Activated CD4-positive, alpha-beta T cell treated with anti-CD3 and anti-CD28 coated beads, Interleukin-2, amount 50 U/mL, for 48 hours (primary cell): ENCODE measurements at regions not wholly inside any gene's neighbourhood (a gene's known extent, or its start where the extent isn't known, plus 50 kb on each side); places are given as distances from the start of the nearest gene placed in this dataset.

Experiments
- DNase-seq, 2 experiments: peaks; one replicate each; pipeline ENCODE4 v3.0.0-alpha.2; 2020

DNA sequence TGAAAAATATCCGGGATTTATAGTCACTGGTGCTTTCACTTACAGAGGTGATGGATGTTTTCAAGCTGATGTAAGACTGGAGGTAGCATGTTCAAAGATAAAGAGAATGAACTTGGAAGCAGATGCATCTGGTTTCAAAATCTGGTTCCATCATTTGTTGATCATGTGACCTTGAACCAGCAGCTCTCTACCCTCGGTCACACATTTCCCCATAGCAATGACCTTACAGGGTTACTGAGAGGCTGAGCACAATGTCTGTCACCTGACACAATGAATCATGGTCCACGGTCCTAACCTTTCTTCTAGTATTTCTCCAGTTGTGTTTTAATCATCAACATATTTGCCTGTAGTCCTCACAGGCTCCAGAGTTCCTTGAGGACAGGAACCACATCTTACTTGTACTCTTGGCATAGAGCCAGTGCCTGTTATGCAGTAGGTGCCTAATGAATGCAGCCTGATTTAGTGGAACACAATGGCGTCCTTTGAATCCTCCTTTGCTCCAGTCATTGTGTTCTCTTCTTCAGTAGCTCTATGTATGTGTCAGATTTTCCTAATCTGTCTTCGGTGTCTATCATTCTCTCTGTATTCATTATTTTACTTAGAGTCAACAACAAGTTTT lies 667.3 kb downstream of the PTPRU start:
- DNase-seq: no peak

DNA sequence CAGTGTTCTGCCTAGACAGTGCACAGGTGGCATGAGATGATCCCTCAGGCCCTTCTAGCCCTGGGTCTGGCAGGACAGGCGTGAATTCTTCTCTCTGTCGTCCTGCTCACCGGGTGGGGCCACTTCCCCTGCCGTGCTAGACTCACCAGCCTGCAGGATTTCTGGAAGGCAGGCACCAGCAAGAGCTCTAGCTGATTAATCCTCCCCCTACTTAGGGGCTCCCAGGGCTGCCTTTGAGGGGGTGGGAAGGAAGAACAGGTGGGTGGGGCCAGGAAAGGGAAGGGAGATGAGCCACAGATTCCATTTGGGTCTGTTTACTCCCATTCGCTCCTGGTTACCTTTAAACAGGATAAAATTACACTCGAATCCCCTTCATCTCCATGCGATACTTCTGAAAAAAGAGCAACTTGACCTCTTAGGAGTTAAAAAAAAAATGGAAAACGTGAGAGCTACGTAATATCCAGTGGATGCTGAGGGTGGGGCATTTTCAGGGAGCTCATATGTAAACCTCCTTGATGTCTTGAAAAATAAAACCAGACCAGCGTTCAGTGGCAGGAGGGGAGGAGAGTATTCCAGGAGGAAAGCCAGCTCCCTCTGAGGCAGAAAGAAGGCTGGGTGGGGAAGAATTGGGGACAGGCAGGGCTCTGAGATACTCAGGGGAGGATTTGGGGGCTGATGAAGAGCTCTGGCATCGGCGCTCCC lies 665.5 kb downstream of the PTPRU start:
- DNase-seq: no peak

DNA sequence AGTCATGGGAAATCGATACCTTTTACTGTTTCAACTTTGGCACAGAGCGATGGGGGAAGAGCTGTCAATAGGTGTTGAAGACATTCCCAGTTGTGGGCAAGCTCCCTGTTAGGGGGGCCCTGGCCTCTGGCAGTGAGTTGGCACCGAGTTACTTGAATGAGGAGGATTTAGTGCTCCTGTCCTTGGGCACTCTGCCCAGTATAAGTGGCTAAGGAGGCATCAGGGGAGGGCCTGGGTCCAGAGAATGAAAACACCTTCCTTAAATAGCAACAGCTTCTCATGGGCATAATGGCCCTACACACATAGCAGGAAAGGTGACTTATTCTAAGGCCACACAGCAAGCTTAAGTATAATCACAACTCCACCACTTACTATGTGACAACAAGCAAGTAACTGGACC lies 664.4 kb downstream of the PTPRU start:
- no peak for DNase-seq

DNA sequence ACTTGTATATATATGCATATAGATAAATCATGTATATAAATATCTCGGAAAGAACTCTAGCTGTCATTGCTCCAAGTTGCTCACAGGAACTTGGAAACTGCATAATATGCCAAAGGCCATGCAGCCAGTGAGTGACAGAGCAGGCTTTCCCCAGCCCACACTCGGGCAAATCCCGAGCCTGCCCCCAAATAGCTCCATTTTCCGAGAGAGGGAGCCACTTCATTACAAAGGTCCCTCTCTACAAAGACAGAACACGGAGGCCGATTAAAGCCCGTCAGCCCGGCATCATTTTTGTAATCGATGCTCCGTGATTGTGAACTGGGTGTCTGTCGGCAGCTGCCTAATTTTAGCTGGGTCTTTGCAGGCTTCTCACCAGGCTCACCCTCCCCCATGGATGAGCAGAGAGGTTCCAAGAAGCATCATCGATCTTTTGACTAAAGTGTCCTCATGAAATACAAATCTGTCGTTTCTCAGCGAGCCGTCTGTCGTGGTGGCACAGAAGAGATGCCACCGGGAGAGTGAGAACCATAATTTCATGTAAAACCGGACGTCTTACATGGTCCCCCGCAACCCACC lies 663.9 kb downstream of the PTPRU start:
- no peak for DNase-seq

DNA sequence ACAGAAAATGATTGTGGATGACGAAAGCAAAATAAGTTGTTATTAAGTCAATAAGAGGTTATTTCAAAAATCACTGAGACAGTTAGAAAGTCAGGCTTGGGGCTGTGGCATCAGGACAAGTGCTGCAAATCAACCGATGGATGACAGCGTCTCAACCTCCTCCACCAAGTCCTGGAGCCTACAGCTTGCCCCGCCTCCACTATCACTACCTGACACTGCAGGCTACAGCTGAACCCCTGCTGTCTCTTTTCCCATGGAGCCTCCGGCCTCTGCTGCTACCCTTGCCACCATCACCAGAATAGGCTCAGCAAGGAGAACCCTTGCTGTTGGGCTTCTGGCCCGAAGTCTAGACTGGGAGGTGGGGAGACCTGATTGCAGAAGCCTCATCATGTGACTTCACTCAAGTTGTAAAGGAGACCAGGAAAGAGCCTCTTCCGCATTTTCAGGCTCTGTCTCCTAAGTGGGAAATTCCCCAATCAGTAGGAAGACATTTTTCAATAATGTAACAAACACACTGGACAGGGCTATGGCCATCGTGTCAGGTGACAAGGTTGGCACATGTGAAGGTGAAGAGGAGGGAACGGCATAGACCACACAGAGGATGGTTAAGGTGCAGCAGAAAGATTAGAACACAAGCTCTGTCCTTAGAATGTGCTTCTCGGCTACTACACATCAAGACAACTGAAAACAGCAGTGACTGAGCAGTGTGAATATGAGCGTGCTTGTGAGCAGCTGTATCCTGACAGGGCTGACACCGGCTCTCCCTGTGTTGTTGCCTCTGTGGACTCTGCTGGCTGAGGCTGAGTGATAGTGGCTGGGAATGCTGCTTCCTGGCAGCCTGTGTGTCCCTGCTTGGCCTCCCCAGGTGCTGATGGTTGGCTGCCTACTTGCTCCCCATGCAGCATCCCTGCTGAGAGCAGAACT lies 660.7 kb downstream of the PTPRU start:
- DNase-seq: no peak

DNA sequence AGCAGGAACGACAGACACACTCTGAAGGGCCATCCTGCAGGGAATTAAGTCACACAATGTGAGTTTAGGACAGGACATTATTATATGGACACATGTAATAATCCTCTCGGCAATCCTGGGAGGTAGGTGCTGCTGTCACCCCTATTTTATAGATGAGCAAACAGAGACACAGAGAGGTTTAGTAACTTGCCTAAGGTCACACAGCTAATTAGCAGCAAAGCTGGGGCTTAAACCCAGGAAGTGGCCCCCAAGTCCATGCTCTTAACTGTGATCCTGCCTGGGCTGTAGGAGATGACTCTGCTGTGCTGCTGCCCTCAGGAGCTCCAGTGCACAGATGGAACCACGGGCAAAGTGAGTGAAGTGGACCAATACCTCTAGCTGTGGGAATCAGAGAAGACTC lies 660.0 kb downstream of the PTPRU start:
- DNase-seq: no peak

DNA sequence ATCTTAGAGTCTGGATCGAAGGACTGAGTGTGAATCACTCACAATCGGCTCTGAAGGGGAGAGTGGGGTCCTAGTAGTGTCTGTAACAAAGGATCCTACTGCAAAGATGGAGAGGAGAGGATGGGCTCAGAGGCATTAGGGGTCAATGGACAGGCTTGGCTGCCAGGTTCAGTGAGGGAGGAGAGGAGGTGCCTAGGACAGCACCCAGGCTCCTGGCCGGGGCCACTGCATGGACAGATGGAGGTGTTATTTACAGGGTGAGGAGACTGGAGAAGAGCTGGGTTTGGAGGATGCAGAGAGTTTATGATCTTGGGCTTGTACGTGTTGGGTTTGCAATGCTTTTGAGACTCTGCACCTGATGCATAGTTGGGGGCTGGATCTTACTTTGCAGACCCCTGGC lies 658.9 kb downstream of the PTPRU start:
- no peak for DNase-seq

DNA sequence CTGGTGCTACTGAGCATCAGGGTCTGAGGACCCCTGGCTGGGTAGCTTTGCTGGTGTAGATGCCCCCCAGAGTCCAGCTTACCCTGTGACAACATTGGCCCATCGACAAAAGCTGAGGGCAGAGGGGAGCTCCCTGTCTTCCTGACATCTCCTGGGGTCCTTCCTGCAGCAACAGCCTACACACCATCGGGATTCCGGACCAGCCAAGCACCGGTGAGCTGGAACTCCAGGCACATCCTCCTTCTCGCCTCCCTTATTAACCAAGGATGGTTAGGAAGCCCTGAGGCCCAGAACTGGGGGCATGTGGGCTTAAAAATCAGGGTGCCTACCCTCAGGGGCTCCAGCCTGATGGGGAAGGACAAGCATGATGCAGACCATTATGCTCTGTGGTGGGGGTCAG lies 658.0 kb downstream of the PTPRU start:
- DNase-seq: no peak

DNA sequence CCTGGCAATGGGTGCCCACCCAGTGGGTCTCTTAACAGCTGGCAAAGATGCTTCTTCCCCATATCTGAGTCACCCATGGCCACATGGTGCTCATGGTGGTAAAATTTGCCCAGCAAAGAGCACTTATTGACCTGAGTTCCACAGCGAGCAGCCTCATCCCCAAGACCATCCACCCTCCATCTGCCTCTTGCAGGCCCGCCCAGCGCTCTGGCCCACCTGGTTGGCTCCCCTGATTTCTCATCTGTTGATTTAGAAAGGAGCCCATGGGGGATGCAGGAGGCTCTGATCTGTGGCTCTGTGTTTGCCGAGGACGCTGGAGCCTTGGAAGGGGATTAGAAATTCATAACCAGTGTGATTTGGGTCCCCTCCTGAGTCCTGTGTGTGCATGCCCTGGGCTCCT lies 657.5 kb downstream of the PTPRU start:
- DNase-seq: no peak

DNA sequence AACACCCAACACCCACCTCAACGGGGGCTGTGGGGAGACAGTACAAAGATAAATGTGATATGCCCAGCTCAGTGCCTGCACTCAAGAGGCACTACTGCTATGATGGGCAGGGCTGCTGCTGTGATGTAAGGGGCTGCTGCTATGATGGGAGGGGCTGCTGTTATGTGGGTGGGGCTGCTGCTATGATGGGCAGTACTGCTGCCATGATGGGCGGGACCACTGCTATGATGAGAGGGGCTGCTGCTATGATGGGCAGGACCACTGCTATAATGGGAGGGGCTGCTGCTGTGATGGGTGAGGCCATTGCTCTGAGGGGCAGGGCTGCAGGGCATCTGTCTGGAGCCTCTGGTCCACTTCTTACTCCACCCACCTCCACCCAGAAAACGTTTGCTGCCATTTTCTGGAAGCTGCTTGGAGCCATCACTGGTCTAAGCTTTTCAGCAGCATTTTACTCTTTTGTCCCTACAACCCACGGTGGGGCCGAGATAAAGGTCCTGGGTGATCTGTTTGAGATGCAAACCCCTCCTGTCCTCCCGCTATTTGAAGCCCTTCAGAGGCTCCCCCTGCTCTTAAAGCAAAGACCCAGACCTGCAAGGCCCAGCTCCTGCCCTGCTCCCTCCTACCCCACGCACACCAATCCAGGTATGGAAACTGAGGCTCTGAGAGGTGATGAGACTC lies 656.9 kb downstream of the PTPRU start:
- DNase-seq: no peak

DNA sequence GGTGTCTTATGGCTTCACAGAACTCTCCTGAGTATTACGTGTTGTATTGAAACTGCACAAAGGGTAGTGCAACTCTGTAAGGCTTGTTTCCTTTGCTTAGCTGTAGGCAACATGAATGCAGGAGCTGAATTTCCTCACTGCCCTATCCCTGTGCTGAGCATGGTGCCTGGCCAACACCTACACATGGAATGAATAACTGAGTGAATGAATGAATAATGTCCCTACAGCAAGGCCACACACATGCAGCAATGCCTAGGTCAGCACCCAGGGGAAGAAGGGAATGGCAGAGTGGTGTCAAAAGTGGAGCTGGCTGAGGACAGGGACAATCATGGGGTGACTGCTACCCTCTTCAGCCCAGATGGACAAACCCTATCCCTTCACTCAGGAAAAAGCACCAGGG lies 655.9 kb downstream of the PTPRU start:
- DNase-seq: no peak

DNA sequence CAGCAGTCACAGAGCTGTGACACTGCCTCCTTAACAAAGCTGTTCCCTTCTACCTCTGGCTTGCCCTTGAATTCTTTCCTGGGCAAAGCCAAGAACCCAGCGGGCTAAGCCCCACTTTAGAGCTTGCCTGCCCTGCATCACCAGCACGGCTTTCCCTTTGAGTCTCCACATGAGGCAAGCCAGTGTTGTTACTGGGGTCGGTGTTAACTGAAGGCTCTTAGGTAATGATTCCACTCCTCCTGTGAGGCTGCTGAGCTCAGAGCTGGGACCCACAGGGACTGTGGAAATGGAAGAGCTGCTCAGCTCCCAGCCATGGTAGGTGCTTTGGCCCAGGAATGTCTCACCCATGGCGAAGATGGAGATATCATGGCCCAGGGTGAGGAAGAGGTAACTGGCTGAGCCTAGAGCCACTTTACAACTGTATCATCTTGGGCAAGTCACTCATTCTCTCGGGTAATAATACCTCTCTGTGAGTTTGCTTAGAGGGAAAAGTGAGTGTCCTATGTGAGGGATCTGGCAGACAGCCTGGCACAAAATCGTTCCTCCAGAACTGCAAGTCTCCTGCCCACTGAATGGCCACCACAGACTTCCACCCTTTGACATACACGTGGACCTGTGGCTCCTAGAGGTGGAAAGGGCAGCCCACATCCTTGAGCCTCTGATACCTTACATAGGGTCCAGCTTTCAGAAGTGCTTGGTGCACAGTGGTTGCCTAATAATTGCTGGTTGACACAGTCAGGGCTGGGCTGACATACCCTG lies 654.1 kb downstream of the PTPRU start:
- no peak for DNase-seq

DNA sequence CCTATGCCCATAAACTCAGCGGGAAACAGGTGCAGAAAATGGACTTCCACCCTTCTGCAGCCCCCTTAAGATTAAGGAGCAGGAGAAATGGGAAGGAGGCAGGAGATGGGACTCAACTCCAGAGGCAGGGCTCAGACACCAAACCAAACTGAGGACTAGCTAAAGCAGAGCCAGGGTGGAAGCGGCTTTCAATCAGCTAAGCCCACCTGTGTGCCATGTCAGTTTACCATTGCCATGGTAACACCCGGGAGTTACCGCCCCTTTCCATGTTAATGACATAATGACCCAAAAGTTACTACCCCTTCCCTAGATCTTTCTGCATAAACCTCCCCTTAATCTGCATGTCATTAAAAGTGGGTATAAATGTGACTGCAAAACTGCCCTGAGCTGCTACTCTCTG lies 653.5 kb downstream of the PTPRU start:
- no peak for DNase-seq

DNA sequence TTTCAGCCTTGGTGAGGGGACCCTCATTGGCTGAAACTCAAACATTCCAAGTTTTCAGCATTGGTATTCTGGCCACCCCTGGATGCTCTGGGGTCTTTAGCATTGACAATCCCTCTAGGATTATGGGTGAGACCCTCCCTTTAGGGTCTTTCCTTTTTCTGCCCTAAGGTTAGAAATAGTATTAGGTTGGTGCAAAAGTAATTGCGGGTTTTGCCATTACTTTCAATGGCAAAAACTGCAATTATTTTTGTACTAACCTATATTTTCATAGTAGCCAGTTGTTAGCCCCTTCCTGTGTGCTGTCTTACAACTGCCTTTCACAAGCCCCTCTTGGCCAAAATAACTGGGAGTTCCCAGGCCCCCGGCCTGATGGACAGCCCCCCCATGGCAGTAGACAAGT lies 648.4 kb downstream of the PTPRU start:
- DNase-seq: no peak

DNA sequence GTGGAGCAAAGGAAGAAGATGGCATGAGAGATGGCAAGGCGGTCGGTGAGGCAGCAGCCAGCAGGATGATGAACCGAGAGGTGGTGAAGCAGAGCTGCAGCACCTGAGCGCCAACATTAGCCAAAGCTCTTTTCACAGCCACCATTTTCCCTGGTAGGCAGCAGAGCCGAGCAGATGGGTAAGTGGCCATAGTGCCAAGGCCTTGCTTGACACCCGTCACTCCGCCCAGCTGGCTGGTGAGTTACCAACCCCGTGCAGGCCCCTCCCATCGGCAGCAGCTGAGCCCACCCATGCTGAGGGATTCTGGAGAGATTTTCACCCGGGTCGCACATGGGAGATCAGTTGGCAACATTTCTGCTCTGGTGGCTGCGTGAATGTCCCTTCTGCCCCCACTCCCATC lies 647.7 kb downstream of the PTPRU start:
- DNase-seq: no peak

DNA sequence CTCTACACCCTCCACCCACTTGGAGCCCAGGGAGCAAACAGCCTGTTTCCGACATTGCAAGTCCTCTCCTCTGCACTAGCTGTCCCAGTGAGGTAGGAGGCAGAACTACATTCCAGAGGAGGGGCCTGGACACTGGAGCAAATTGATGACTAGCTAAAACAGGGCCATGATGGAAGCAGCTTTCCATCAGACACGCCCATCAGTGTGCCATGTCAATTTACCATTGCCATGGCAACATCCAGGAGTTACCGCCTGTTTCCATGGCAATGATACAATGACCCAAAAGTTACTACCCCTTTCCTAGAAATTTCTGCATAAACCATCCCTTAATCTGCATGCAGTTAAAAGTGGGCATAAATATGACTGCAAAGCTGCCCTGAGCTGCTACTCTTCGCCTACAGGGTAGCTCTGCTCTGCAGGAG lies 647.1 kb downstream of the PTPRU start:
- no peak for DNase-seq

DNA sequence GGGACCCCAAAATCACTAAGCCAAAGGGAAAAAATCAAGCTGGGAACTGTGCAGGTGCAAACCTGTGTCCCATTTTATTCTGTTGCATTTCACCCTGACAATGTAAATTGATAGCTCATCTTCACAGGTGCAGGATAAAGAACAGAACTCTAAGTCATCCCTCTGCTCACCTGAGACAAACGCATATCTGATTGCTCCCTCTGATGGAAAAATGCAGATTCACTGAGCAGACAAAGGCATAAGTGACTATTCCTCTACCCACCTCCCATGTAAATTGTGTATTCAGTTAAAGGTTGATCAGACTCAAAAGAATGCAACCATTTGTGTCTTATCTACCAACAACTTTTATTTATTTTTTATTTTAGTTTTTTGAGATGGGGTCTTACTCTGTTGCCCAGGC lies 644.2 kb downstream of the PTPRU start:
- no peak for DNase-seq

DNA sequence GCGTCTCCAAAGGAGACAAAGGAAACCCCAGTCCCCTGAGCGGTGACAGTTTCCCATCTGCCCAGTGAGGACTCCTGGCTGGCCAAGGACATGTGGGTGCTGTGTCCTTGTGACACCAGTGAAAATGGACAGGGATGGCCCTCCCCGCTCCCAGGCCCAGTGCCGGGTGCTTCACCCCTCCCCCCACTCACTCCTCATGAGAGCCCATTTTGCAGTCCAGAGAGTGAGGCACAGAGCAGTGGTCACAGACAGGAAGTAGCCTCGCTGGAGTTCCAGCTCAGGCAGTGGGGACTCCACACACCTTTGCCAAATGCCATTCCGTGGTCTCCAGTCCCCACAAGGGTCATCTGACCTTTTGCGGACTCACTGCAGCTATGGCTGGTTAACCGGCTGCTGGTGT lies 642.9 kb downstream of the PTPRU start:
- no peak for DNase-seq

DNA sequence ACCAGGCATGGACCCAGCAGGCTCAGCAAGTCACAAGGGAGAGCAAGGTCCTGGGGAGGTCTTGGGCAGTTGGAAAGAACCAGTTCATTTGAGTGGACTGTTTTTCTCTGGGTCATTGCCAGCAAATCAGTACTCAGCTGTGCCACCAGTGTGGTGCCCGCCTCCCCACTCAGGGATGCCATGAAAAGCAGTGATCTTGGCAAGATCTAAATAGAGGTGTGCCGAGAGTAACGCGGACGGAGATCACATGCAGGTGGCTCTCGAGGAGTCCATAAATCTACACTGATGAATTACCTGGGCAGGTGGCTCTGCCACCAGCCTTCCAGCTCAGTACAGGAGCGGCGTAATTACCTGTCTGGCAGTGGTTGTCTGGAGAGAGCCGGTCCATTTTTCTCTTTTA lies 642.2 kb downstream of the PTPRU start:
- no peak for DNase-seq

DNA sequence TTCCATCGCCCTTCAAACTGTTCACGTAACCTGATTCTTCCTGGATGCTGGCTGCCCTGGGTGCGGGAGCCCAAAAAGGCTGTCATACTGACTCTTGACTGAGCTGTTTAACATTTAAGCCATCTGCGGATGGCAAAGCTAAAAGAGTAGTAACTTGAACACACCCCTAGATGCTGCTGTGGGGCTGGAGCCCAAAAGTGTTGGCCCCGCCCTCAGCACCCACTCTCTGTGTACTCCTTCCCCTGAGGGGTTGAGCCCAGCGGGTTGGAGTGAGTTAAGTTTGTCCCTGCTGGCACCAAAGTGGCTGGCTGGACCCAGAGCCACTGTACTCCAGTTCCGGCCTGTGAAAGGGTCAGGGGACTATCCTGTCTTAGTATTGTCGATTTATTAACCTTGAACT lies 640.6 kb downstream of the PTPRU start:
- no peak for DNase-seq

DNA sequence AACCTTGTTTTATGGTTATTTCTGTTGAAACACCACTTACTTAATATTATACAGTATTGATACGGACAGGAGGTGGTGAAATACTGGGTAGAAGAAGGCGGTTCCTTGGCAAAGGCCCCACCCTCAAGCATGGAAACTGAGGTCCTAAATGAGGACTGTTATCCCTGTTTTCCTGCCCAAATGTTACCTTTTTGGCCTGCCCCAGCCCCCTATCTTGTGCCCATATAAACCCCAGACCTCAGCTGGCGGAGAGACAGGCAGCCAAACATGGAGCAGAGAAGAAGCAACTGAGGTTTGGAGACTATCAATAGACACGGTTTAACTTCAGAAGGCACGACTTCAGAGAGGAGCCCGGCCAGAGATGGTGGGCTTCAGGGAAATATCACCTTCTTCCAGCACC lies 640.1 kb downstream of the PTPRU start:
- DNase-seq: no peak

DNA sequence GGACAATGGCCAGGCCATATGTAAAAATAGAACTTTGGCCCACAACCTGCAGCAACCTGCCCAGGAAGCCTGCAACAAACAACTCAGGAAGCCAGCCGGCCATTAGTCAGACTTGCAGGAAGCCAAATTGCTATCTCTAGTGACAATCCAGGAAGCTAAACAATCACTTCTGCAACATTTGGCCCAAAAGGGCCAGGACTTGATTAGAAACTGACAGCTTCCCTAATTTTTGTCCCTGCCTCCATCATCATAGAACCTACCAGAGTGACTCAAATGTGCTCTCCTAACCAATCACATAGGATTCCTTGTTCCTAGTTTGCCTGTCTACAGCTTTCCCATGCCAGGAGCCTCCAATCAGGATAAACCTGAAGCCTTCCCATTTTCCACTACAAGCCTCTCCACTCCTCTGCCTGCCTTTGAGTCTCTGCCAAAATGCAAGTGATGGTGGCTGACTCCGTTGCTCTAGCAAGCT lies 639.3 kb downstream of the PTPRU start:
- no peak for DNase-seq
